ENCODE measurements at regions not wholly inside any gene's neighbourhood (a gene's known extent, or its start where the extent isn't known, plus 50 kb on each side); places are given as distances from the start of the nearest gene placed in this dataset.

- Histone ChIP-seq H3K4ac (ENCODE audit: low read depth, low read length) (no peak overlapping the region), H3K4me3 (ENCODE audit: low read length) (no peak overlapping the region), H3K9ac (ENCODE audit: low read length) (no peak overlapping the region), H3K27me3 (ENCODE audit: insufficient read depth, low read length, poor library complexity) (no peaks in the 10 kb centered on the region), H3K4me1 (ENCODE audit: control insufficient read depth, low read depth, low read length) (no peaks in the 10 kb centered on the region), H3K79me1 (ENCODE audit: low read length) (no peaks in the 10 kb centered on the region), H3K4me2 (ENCODE audit: low read length) (no peak overlapping the region), H4K5ac (ENCODE audit: low read length) (no peak overlapping the region), H4K8ac (ENCODE audit: low read depth, low read length) (no peak overlapping the region), H2BK5ac (ENCODE audit: low read length) (no peak overlapping the region), H2BK15ac (replicated peaks; ENCODE audit: low read depth) (no peak overlapping the region), H2AK5ac (ENCODE audit: low read length) (no peak overlapping the region), H3K56ac (ENCODE audit: low read length) (no peak overlapping the region), H3K36me3 (ENCODE audit: control insufficient read depth, insufficient read depth, low read length) (no peaks in the 10 kb centered on the region), H2BK120ac (ENCODE audit: low read depth, low read length) (no peak overlapping the region), H3K27ac (ENCODE audit: low read depth, low read length) (no peak overlapping the region), H3K23ac (ENCODE audit: low read length) (no peak overlapping the region), H3K79me2 (ENCODE audit: control insufficient read depth, insufficient read depth, low read length) (no peaks in the 10 kb centered on the region), H3K18ac (ENCODE audit: low read length) (no peak overlapping the region)
- DNase-seq: no peak
- no CpG with 5 or more reads among the region's 3 CpGs for WGBS (ENCODE audit: extremely low coverage, insufficient coverage, low lambda C conversion rate)
These were observed 57.6 kb upstream of the APOBEC4 start for GRCh38 chr1:183710734-183711133.

- H3K27me3 ChIP-seq (ENCODE audit: insufficient read depth, low read length, poor library complexity): no peaks in the 10 kb centered on the region
- H4K5ac ChIP-seq (ENCODE audit: low read length): no peak overlapping the region
- H3K56ac ChIP-seq (ENCODE audit: low read length): no peak overlapping the region
- H3K9ac ChIP-seq (ENCODE audit: low read length): no peak overlapping the region
- no peak overlapping the region for H3K18ac ChIP-seq (ENCODE audit: low read length)
- no peak overlapping the region for H2BK5ac ChIP-seq (ENCODE audit: low read length)
- H3K4me1 ChIP-seq (ENCODE audit: control insufficient read depth, low read depth, low read length): no peaks in the 10 kb centered on the region
- no peak overlapping the region for H2BK15ac ChIP-seq (replicated peaks; ENCODE audit: low read depth)
- H2BK120ac ChIP-seq (ENCODE audit: low read depth, low read length): no peak overlapping the region
- H3K4ac ChIP-seq (ENCODE audit: low read depth, low read length): no peak overlapping the region
- DNase-seq: no peak
- no peak overlapping the region for H3K27ac ChIP-seq (ENCODE audit: low read depth, low read length)
- H3K79me1 ChIP-seq (ENCODE audit: low read length): no peaks in the 10 kb centered on the region
- H3K23ac ChIP-seq (ENCODE audit: low read length): no peak overlapping the region
- H4K8ac ChIP-seq (ENCODE audit: low read depth, low read length): no peak overlapping the region
- H3K36me3 ChIP-seq (ENCODE audit: control insufficient read depth, insufficient read depth, low read length): no peaks in the 10 kb centered on the region
- no peak overlapping the region for H2AK5ac ChIP-seq (ENCODE audit: low read length)
- H3K4me2 ChIP-seq (ENCODE audit: low read length): no peak overlapping the region
- H3K79me2 ChIP-seq (ENCODE audit: control insufficient read depth, insufficient read depth, low read length): no peaks in the 10 kb centered on the region
- WGBS (ENCODE audit: extremely low coverage, insufficient coverage, low lambda C conversion rate): no CpG with 5 or more reads among the region's 1 CpG
- H3K4me3 ChIP-seq (ENCODE audit: low read length): no peak overlapping the region
These were observed 57.2 kb upstream of the APOBEC4 start for GRCh38 chr1:183710333-183710732.

- no peak overlapping the region for H3K9ac ChIP-seq (ENCODE audit: low read length)
- H3K4me1 ChIP-seq (ENCODE audit: control insufficient read depth, low read depth, low read length): no peaks in the 10 kb centered on the region
- no peak overlapping the region for H3K27ac ChIP-seq (ENCODE audit: low read depth, low read length)
- no peak overlapping the region for H3K4me2 ChIP-seq (ENCODE audit: low read length)
- no peak for DNase-seq
- no CpG with 5 or more reads among the region's 2 CpGs for WGBS (ENCODE audit: extremely low coverage, insufficient coverage, low lambda C conversion rate)
- H3K4me3 ChIP-seq (ENCODE audit: low read length): no peak overlapping the region
- no peak overlapping the region for H3K56ac ChIP-seq (ENCODE audit: low read length)
- H3K4ac ChIP-seq (ENCODE audit: low read depth, low read length): no peak overlapping the region
- no peak overlapping the region for H2BK5ac ChIP-seq (ENCODE audit: low read length)
- H3K79me2 ChIP-seq (ENCODE audit: control insufficient read depth, insufficient read depth, low read length): no peaks in the 10 kb centered on the region
- no peak overlapping the region for H2BK15ac ChIP-seq (replicated peaks; ENCODE audit: low read depth)
- no peak overlapping the region for H3K18ac ChIP-seq (ENCODE audit: low read length)
- H2BK120ac ChIP-seq (ENCODE audit: low read depth, low read length): no peak overlapping the region
- H3K79me1 ChIP-seq (ENCODE audit: low read length): no peaks in the 10 kb centered on the region
- no peak overlapping the region for H4K8ac ChIP-seq (ENCODE audit: low read depth, low read length)
- H2AK5ac ChIP-seq (ENCODE audit: low read length): no peak overlapping the region
- H3K27me3 ChIP-seq (ENCODE audit: insufficient read depth, low read length, poor library complexity): no peaks in the 10 kb centered on the region
- H3K36me3 ChIP-seq (ENCODE audit: control insufficient read depth, insufficient read depth, low read length): no peaks in the 10 kb centered on the region
- no peak overlapping the region for H3K23ac ChIP-seq (ENCODE audit: low read length)
- H4K5ac ChIP-seq (ENCODE audit: low read length): no peak overlapping the region
These were observed 51.0 kb upstream of the APOBEC4 start for GRCh38 chr1:183704131-183704530.

Data from mesendoderm (in vitro differentiated cells).